ENCODE measurements at regions not wholly inside any gene's neighbourhood (a gene's known extent, or its start where the extent isn't known, plus 50 kb on each side); places are given as distances from the start of the nearest gene placed in this dataset.

GRCh38 chr10:62919776-62920175, 103.6 kb upstream of the EGR2 start:
- no peak for TF ChIP-seq EZH2 (optimal IDR thresholded peaks at IDR 0.05; ENCODE audit: low read depth, low read length)
- no peak for TF ChIP-seq CTCF (IDR thresholded peaks at IDR 0.05; ENCODE audit: low read length)
